ENCODE measurements at regions not wholly inside any gene's neighbourhood (a gene's known extent, or its start where the extent isn't known, plus 50 kb on each side); places are given as distances from the start of the nearest gene placed in this dataset.

DNA sequence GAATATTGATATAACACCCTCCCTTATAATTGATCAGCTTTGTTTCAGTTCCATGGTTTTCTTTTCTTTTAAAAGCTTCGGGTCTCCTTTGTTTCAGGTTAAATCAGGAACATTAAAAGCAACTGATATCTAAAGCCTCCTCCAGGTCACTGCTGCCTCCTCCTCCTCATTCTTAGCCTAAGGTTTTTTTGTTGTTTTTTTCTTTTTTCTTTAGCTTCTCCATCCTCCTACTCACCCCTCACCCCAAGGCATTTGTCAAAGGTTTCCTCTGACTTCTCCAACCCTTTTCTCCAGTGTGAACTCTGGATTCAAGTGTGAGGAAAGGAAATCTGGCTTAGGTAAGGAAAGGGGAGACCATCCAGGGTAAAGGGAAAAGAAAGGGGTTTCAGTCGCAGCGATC lies 420.2 kb upstream of the NFE2L3 start (continued):
- TF ChIP-seq ZFP36 (IDR thresholded peaks at IDR 0.05; ENCODE audit: borderline replicate concordance, partially characterized antibody) (no peak), GATA3 (IDR thresholded peaks at IDR 0.05; ENCODE audit: borderline replicate concordance) (no peak), EHF (CRISPR knock-in tag; IDR thresholded peaks at IDR 0.05) (no peak), BHLHE40 (IDR thresholded peaks at IDR 0.05; ENCODE audit: low read depth, low read length) (no peak), EHMT2 (IDR thresholded peaks at IDR 0.05; ENCODE audit: low read depth) (no peak), MAZ (IDR thresholded peaks at IDR 0.05; ENCODE audit: borderline replicate concordance, low read depth, low read length) (no peak)
- TF ChIP-seq, protein P1, sequence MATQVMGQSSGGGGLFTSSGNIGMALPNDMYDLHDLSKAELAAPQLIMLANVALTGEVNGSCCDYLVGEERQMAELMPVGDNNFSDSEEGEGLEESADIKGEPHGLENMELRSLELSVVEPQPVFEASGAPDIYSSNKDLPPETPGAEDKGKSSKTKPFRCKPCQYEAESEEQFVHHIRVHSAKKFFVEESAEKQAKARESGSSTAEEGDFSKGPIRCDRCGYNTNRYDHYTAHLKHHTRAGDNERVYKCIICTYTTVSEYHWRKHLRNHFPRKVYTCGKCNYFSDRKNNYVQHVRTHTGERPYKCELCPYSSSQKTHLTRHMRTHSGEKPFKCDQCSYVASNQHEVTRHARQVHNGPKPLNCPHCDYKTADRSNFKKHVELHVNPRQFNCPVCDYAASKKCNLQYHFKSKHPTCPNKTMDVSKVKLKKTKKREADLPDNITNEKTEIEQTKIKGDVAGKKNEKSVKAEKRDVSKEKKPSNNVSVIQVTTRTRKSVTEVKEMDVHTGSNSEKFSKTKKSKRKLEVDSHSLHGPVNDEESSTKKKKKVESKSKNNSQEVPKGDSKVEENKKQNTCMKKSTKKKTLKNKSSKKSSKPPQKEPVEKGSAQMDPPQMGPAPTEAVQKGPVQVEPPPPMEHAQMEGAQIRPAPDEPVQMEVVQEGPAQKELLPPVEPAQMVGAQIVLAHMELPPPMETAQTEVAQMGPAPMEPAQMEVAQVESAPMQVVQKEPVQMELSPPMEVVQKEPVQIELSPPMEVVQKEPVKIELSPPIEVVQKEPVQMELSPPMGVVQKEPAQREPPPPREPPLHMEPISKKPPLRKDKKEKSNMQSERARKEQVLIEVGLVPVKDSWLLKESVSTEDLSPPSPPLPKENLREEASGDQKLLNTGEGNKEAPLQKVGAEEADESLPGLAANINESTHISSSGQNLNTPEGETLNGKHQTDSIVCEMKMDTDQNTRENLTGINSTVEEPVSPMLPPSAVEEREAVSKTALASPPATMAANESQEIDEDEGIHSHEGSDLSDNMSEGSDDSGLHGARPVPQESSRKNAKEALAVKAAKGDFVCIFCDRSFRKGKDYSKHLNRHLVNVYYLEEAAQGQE (IDR thresholded peaks at IDR 0.05): no peak

DNA sequence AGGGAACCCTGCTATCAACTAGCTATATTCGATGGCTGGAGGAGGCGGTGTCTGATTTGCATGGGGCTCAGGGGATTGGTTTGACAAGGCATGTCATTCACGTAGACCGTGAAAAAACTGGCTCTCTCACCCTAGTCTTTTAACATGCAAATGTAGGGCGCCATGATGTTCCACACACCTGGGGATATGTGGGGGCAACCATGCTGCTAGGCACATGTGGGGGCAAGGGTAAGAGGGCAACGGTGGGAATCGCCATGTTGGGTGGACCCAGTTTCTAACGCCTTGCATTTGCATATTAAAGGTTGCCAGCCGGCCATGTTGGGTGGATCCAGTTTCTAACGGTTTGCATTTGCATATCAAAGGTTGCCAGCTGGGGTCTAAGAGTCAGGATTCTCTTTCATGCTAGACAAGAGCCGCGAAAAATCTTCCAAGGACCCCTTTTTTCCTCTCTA lies 419.2 kb upstream of the NFE2L3 start:
- FAIRE-seq: no peak
- CTCF ChIA-PET: interaction anchor here (1.4 kb wide), 1 partner anchor 36 kb away, joined by 3 read pairs; no protein-coding TSS in a partner anchor
- peak overlapping the region; percentile 59 for H3K4me2 ChIP-seq
- WGBS (ENCODE audit: missing lambda C conversion rate): 10% methylated on average over 12 of the region's 12 CpGs
- TF ChIP-seq RFX5 (IDR thresholded peaks at IDR 0.05) (no peak), ESRRA (IDR thresholded peaks at IDR 0.05; ENCODE audit: borderline replicate concordance, low read length) (no peak), JUN (IDR thresholded peaks at IDR 0.05) (no peak), POLR2AphosphoS2 (conservative IDR thresholded peaks at IDR 0.05; ENCODE audit: low read length) (no peak), CEBPB (IDR thresholded peaks at IDR 0.05) (no peak), TFCP2L1 (CRISPR knock-in tag; IDR thresholded peaks at IDR 0.05) (no peak), HOXA7 (CRISPR knock-in tag; IDR thresholded peaks at IDR 0.05) (no peak), MYC (IDR thresholded peaks at IDR 0.05; ENCODE audit: borderline replicate concordance, low read length) (no peak)
- TF ChIP-seq, protein P2, sequence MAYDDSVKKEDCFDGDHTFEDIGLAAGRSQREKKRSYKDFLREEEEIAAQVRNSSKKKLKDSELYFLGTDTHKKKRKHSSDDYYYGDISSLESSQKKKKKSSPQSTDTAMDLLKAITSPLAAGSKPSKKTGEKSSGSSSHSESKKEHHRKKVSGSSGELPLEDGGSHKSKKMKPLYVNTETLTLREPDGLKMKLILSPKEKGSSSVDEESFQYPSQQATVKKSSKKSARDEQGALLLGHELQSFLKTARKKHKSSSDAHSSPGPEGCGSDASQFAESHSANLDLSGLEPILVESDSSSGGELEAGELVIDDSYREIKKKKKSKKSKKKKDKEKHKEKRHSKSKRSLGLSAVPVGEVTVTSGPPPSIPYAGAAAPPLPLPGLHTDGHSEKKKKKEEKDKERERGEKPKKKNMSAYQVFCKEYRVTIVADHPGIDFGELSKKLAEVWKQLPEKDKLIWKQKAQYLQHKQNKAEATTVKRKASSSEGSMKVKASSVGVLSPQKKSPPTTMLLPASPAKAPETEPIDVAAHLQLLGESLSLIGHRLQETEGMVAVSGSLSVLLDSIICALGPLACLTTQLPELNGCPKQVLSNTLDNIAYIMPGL (CRISPR knock-in tag; IDR thresholded peaks at IDR 0.05; ENCODE audit: borderline replicate concordance): no peak
- POLR2A ChIA-PET: no interaction called here
- no peak overlapping the region for H3K27ac ChIP-seq
- DNase-seq (ENCODE audit: low read depth in 1 of 2, low spot score in 1 of 2): no peak
- ATAC-seq: no peak
- no peaks in the 10 kb centered on the region for H3K4me1 ChIP-seq
- peak overlapping the region; percentile 29; the same call in 2 of the 3 replicates for H3K4me3 ChIP-seq
- H3K9me3 ChIP-seq: no peaks in the 10 kb centered on the region

DNA sequence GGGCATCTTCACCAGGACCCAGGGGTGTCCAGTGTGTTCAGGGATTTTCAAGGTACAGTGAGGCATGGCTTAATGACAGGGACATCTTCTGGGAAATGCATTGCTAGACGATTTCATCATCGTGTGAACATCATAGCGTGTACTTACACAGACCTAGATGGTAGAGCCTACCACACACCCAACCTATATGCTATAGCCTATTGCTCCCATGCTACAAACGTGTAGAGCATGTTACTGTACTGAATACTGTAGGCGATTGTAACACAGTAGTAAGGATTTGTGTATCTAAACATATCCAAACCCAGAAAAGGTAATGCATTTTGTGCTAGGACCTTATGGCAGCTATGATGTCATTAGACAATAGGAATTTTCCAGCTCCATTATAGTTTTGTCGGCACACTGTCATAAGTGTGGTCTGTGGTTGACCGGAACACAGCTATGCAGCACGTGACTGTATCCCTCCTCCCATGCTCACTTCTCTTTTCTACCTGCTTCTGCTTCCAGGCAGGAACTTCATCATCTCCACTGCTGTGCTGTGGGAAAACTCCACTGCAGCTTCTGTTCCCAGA lies 416.2 kb upstream of the NFE2L3 start:
- DNase-seq (ENCODE audit: low read depth in 1 of 2, low spot score in 1 of 2) (no peak), FAIRE-seq (no peak), ATAC-seq (no peak)
- ChIA-PET POLR2A (no interaction called here), CTCF (no interaction called here)
- H3K4me2 ChIP-seq: no peak overlapping the region
- TF ChIP-seq FOSB (CRISPR knock-in tag; IDR thresholded peaks at IDR 0.05) (no peak), RARB (CRISPR knock-in tag; IDR thresholded peaks at IDR 0.05) (no peak), RAD21 (conservative IDR thresholded peaks at IDR 0.05 in 1 of 2, IDR thresholded peaks at IDR 0.05 in 1 of 2) (no peak), EHMT2 (IDR thresholded peaks at IDR 0.05; ENCODE audit: low read depth) (no peak), ZNF302 (CRISPR knock-in tag; IDR thresholded peaks at IDR 0.05) (no peak), CBX8 (IDR thresholded peaks at IDR 0.05) (no peak), POLR2AphosphoS2 (conservative IDR thresholded peaks at IDR 0.05; ENCODE audit: low read length) (no peak), ZFP36 (IDR thresholded peaks at IDR 0.05; ENCODE audit: borderline replicate concordance, partially characterized antibody) (no peak)
- TF ChIP-seq, protein P3, sequence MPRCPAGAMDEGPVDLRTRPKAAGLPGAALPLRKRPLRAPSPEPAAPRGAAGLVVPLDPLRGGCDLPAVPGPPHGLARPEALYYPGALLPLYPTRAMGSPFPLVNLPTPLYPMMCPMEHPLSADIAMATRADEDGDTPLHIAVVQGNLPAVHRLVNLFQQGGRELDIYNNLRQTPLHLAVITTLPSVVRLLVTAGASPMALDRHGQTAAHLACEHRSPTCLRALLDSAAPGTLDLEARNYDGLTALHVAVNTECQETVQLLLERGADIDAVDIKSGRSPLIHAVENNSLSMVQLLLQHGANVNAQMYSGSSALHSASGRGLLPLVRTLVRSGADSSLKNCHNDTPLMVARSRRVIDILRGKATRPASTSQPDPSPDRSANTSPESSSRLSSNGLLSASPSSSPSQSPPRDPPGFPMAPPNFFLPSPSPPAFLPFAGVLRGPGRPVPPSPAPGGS (IDR thresholded peaks at IDR 0.05): no peak
- H3K9me3 ChIP-seq: no peaks in the 10 kb centered on the region
- WGBS (ENCODE audit: missing lambda C conversion rate): 23% methylated on average over 8 of the region's 8 CpGs
- no peak overlapping the region for H3K27ac ChIP-seq
- no peak overlapping the region for H3K4me3 ChIP-seq
- H3K4me1 ChIP-seq: no peaks in the 10 kb centered on the region

All from A549 (cell line).